ENCODE measurements at regions not wholly inside any gene's neighbourhood (a gene's known extent, or its start where the extent isn't known, plus 50 kb on each side); places are given as distances from the start of the nearest gene placed in this dataset.

DNA sequence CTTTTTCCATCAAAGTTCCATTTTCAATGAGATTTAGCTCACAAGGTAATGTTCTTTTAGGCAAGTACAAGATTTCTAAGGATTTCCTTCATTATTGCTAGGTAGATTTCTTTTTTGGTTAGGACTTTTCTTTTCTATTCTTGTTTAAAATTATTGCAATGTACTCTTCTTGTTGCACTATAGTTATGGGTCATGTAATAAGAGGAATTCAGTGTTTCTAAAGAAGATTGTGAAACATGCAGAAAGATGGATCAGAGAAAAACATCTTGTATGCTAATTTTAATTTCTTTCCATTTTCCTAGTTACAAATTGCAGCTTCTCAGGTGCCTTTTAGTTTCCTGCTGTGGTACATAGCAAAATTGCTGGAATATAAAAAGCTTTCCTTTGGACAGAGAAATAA lies 56.1 kb downstream of the BTG1 start:
- DNase-seq (ENCODE audit: low read depth) = no peak
- TF ChIP-seq, protein P1, sequence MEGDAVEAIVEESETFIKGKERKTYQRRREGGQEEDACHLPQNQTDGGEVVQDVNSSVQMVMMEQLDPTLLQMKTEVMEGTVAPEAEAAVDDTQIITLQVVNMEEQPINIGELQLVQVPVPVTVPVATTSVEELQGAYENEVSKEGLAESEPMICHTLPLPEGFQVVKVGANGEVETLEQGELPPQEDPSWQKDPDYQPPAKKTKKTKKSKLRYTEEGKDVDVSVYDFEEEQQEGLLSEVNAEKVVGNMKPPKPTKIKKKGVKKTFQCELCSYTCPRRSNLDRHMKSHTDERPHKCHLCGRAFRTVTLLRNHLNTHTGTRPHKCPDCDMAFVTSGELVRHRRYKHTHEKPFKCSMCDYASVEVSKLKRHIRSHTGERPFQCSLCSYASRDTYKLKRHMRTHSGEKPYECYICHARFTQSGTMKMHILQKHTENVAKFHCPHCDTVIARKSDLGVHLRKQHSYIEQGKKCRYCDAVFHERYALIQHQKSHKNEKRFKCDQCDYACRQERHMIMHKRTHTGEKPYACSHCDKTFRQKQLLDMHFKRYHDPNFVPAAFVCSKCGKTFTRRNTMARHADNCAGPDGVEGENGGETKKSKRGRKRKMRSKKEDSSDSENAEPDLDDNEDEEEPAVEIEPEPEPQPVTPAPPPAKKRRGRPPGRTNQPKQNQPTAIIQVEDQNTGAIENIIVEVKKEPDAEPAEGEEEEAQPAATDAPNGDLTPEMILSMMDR (IDR thresholded peaks at IDR 0.05; ENCODE audit: insufficient read depth, low read length, severe bottlenecking) = no peak
- H3K36me3 ChIP-seq (ENCODE audit: control insufficient read depth, insufficient read depth, low read length) = no peaks in the 10 kb centered on the region
- no peak for FAIRE-seq
- no peak overlapping the region for H3K4me3 ChIP-seq (ENCODE audit: low read depth, low read length)
- H3K27me3 ChIP-seq (ENCODE audit: control insufficient read depth, insufficient read depth, low read length) = no peaks in the 10 kb centered on the region

DNA sequence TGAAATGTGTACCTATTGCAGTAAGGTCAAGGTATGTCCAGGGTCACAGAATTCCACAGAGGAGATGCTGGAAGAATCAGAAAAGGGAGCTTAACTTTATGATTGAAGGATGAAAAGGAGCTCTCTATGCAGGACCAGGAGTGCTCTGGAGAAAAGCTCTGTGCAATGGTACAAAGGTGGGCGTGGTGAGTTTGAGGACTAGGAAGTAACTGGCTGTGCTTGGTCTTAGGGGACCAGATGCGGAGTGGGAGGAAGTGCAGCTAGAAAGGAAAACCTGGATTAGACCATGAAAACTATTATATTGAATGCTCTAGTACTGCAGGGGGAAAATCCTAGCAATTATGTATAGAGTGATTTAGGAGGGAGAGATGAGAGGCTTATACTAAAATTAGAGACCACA lies 56.8 kb downstream of the BTG1 start:
- Histone ChIP-seq H3K4me3 (ENCODE audit: low read depth, low read length) (no peak overlapping the region), H3K27me3 (ENCODE audit: control insufficient read depth, insufficient read depth, low read length) (no peaks in the 10 kb centered on the region), H3K36me3 (ENCODE audit: control insufficient read depth, insufficient read depth, low read length) (no peaks in the 10 kb centered on the region)
- TF ChIP-seq, protein P1 (IDR thresholded peaks at IDR 0.05; ENCODE audit: insufficient read depth, low read length, severe bottlenecking) = no peak
- FAIRE-seq (no peak), DNase-seq (ENCODE audit: low read depth) (no peak)

DNA sequence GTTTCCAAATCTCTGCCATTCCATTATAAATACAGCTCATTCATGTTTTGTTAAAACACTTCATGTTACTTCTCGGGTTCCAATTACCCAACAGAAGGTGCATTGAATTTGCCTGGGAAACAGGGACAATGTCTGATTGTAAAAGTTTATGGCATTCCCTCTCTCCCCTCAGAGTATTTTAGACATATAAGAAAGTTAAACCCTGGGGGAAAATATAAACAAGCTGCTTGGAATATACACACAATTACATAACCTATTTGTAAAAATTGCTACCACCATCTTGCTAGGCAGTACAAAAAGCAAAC lies 60.0 kb downstream of the BTG1 start:
- no peak for FAIRE-seq
- DNase-seq (ENCODE audit: low read depth) = no peak
- no peaks in the 10 kb centered on the region for H3K27me3 ChIP-seq (ENCODE audit: control insufficient read depth, insufficient read depth, low read length)
- TF ChIP-seq, protein P1 (IDR thresholded peaks at IDR 0.05; ENCODE audit: insufficient read depth, low read length, severe bottlenecking) = no peak
- H3K36me3 ChIP-seq (ENCODE audit: control insufficient read depth, insufficient read depth, low read length) = no peaks in the 10 kb centered on the region
- no peak overlapping the region for H3K4me3 ChIP-seq (ENCODE audit: low read depth, low read length)

DNA sequence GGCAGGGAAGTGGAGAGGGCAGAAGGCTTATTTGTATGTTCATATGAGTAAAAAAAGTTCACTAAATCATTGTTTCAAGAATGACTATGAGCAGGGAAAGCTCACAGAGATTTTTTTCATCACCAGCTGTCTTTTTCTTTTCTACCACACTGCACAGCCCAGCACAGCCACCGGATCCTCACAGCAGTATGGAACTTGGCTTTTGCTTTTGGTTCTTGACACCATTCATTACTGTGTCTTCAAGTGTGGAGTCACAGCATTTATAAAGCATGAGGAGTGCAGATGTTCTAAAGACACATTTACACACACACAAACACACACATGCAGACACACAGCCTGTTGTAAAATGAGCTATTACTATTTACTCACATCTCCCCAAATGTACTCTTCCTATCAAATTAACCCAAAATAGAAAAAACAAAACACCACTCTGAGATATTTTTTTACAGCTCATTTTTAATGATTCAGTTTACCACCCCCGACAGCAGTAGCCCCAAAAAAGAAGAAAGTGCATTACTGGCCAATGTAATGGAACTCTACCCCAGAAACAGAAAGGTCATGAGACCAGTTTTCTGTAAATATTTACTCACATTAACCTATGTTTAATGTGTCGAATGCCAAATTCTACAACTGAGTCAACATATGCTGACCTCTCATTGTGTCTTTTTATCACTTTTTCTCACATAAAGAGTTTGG lies 60.5 kb downstream of the BTG1 start:
- DNase-seq (ENCODE audit: low read depth) = no peak
- Histone ChIP-seq H3K4me3 (ENCODE audit: low read depth, low read length) (no peak overlapping the region), H3K36me3 (ENCODE audit: control insufficient read depth, insufficient read depth, low read length) (no peaks in the 10 kb centered on the region), H3K27me3 (ENCODE audit: control insufficient read depth, insufficient read depth, low read length) (no peaks in the 10 kb centered on the region)
- TF ChIP-seq, protein P1 (IDR thresholded peaks at IDR 0.05; ENCODE audit: insufficient read depth, low read length, severe bottlenecking) = no peak
- no peak for FAIRE-seq

DNA sequence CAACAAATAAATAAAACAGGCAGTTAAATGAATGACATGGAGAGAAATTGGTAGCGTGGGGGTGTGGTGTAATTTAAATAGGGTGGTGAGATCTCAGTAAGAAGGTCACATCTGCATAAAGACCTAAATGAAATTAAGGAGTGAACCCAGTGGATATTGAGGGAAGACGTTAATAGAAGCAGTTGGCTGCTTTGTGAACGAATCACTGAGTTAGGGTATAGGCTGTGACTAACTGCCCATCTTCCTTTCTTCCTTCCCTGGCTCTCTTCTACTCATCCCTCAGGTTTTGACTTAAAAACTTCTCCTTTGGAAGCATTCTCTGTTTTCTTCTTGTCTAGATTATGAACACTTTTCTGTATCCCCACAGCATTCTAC lies 64.7 kb downstream of the BTG1 start:
- Histone ChIP-seq H3K27me3 (ENCODE audit: control insufficient read depth, insufficient read depth, low read length) (no peaks in the 10 kb centered on the region), H3K36me3 (ENCODE audit: control insufficient read depth, insufficient read depth, low read length) (no peaks in the 10 kb centered on the region), H3K4me3 (ENCODE audit: low read depth, low read length) (no peak overlapping the region)
- TF ChIP-seq, protein P1 (IDR thresholded peaks at IDR 0.05; ENCODE audit: insufficient read depth, low read length, severe bottlenecking) = no peak
- DNase-seq (ENCODE audit: low read depth) (peak; percentile 45), FAIRE-seq (no peak)

DNA sequence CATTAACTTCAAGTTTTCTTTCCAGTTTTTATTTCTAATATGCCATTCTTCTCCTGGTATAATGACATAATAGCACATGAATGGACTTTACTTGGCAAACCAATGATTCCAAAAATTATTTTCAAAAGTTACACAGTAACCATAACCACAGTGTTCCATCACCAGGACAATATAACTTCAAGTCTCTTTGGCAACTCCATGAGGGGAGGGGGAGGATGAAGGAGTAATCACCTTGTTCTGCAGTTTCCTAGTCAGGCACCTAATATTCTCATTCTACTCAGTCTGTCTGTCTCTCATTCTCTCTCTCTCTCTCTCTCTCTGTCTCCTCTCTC lies 66.6 kb downstream of the BTG1 start:
- FAIRE-seq = no peak
- no peaks in the 10 kb centered on the region for H3K36me3 ChIP-seq (ENCODE audit: control insufficient read depth, insufficient read depth, low read length)
- H3K4me3 ChIP-seq (ENCODE audit: low read depth, low read length) = no peak overlapping the region
- TF ChIP-seq, protein P1 (IDR thresholded peaks at IDR 0.05; ENCODE audit: insufficient read depth, low read length, severe bottlenecking) = no peak
- DNase-seq (ENCODE audit: low read depth) = no peak
- no peaks in the 10 kb centered on the region for H3K27me3 ChIP-seq (ENCODE audit: control insufficient read depth, insufficient read depth, low read length)

Measured in bronchial epithelial cell (primary cell).